HG02852 (cell line): ENCODE measurements at regions not wholly inside any gene's neighbourhood (a gene's known extent, or its start where the extent isn't known, plus 50 kb on each side); places are given as distances from the start of the nearest gene placed in this dataset.

Experiments used
- ATAC-seq: cut with Tn5 transposase; IDR thresholded peaks from one replicate; pipeline ENCODE4 v1.9.1; 2021; ENCODE audit warnings: mild to moderate bottlenecking, moderate library complexity; ENCODE audit not compliant: unreplicated experiment

DNA sequence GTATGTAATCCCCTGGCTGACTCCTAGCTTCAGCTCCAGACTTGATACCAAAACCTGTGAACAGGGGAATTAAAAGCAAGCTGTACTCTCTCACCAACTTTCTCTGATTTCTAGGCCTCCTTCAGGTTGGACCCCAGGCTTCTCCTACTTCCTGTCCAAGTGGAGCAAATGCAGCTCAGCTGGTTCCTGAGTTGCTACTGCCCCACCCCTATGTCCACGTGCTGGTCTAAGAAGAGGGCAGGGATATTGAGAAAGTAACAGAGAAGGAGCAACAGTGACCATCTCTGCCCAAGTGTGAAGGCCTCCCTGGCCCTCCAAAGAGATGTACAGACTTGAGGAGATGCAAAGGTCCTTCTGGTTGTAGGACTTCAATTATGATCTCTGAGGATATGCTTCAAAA lies 188.3 kb upstream of the MCHR2 start:
- no peak for ATAC-seq

DNA sequence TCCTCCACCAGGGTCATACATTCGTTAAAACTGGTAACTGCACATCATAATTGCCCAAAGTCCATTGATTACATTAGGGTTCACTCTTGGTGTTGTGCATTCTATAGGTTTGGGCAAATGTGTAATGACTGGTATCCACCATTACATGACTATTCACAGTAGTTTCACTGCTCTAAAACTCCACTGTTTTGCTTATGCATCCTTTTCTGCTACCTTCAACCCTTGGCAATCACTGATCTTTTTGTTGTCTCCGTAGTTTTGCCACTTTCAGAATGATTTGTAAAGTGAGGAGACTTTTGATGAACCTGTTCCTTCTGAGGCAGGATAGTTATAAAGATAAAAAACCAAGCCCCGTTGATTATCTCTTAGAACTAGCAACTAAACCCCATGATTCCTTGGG lies 187.3 kb upstream of the MCHR2 start:
- no peak for ATAC-seq

DNA sequence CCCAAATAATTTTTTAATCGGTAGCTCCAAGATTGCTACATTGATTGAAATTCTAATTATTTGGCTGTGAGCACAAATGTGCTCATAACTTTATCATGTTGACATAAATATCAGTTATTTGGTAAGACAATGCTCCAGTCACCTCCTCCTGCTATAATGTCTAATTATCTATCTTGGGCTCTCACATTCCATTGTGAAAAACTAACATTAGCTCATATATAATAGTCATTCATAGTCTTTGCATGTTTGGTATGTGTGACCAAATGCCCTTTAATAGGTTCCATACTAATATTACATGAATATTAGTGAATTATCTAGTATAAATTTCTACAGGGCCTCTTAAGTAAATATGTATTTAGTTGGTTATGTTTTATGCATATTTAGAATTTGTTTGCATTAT lies 185.6 kb upstream of the MCHR2 start:
- no peak for ATAC-seq

DNA sequence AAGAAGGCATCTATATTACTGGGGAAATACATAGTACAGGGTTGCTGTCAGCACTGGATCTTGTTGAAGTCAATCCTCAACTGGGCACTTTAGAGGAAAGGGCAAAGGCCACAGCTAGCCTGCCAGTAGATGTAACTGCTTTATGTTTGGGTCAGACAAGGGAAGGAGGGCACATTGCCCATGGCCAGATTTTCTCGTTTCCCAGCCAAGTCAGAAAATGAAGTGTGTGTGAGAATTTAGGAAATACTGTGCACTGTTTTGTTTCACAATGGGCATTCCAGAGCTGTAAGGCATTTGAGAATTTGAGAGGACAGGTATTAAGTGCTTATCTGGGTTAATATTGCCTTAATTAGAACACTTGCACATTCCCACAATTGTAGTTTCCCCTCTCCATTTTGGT lies 183.9 kb upstream of the MCHR2 start:
- ATAC-seq: no peak

DNA sequence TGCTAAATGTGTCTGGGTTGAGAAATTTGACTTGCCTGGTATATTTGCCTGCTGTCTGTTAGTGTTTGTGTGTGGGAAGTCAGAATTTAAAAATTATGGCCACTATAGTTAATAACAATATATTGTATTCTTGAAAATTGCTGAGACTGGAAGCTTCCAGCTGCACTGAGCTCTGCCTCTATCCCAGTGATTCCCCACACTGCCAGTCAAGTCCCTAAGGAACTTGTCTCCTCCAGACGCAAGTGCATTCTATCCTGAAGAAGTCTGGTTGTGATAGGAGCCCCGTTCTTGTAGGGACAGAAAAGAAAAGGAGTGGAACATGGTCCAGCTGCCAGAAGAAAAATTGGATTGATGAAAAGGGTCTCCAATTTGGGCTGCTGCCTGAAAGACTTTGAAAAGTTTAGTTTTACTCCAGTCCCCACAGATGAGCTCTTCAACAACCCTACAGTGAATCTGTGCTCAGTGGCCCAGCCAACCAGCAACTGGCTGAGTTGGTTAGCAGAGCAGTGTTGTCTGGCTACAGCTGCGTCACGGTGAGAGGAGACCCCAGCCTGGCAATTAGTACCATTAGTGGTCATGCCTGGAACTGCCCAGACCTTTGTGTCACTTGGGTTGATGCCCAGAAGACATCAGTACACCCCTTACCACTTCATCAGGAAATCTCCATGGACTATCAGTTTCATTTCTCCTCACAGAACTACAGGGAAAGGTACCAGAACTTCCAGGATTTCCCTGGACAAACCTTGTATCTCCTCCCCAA lies 183.1 kb upstream of the MCHR2 start:
- no peak for ATAC-seq

DNA sequence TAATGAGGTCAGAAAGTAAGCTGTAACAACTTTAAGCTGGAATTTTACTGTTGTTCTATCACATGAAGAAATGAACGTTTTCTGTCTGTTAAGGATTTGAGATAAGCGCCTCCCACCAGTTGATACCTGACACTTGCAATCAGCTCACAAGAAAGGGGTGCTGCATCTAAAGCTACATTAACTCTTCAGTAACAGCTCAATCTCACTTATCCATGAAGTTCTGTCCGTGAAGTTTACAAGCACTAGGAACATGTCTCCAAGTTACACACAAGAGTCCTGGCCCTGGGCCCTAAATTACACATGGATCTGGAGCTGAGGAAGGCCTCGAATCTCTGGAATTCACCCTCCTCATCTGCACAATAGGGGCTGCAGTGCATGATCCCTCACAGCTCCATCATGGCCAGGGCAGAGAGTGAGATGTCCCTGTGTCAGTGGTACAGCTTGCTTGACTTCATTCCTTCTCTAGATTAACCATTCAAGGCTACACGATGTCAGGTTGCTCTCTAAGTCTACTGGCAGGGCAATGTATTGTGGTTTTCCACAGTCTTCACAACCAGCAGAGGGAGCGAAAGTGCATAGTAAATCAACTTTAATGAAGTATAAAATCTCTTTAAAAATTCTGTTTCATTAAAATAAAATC lies 182.4 kb upstream of the MCHR2 start:
- ATAC-seq: no peak

DNA sequence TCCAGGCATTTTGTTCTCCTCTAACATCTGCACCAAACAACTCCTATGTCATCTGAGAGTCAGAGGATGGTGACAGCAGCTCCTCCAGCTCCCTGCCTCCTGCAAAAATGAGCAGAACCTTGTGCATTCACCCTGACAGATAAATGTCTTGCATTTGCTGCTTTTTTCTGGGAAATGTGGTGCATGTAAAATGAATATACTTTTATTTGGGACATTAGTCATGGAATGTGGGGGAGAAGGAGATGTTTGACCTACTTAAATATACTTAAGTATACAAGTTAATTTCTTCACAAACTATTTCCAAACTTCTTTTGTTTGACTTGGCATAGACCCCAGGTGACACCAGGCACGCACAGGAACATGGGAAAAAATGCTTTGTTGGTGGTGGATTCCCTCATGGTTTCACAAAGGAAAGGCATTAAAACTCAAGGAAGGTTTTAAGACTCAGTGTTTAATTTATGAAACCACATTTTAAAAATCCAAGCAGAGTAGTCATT lies 181.8 kb upstream of the MCHR2 start:
- no peak for ATAC-seq

DNA sequence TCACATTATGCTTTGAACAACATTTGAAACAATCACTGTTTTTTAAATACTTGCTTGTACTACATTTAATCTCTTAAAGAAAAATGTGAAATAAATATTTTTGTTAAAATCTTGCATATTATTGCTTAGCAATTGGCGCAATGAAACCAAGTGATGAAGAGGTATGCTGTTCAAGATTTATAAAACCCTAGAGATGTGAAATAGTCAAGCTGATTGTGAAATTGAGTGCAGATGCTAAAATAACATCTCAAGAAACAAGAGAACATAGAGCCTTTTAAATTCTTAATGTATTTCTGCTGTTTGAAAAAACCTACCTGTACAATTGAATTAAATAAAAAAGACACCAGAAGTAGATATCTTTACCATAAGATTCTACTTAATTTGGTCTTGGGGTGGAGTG lies 179.2 kb upstream of the MCHR2 start:
- ATAC-seq: no peak

DNA sequence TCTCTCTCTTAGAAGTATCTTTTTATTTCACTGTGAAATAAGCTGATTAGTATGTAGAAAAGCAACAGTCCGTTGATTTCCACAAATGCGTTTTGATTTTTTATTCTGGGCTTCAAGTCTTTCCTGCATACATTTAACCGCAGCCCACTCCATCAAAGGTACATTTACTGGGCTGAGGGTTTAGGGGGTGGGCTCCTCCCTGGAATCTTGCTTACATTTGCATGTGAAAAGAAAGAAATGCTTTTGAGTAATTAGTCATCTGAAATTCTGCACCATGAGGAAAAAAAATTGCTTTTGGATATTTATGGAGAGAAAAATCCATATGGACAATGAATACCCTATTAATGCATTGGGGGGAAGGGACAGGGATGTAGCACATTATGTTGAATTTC lies 178.3 kb upstream of the MCHR2 start:
- no peak for ATAC-seq

DNA sequence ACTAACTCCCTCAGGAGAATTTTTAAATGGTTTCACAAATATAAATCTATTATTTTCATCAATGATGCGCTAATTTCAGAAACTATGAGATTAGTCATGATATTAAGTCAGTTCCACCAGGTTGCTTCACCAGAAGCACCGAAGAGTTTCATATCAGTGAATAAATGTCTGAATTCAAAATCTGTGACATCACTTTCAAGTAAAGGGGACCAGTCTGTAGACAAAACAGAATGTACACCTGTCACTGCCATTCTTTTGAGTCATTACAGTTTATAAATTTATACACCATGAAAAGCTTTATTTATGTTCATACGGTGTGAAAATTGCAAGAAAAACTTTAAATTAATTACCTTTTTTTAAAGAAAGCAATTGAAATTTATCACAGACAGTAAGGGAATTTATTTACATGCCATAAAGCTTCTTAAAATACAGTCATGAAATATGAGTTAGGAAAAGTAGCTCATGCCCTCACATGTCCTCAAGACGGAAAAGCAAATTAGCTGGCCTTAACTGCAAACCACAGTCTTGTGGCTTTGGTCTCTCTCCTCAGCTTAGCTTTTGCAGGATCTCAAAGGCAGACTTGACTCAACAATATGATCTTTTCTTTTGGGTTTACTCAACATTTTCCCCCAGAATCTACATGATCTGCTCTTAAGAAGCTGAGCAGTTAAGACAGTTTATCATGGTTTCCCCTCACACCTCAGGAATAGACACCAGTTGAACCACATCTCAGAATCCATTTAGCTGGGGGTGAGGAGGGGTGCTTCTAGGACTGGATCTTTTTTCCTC lies 177.7 kb upstream of the MCHR2 start:
- peak; percentile 89 for ATAC-seq

DNA sequence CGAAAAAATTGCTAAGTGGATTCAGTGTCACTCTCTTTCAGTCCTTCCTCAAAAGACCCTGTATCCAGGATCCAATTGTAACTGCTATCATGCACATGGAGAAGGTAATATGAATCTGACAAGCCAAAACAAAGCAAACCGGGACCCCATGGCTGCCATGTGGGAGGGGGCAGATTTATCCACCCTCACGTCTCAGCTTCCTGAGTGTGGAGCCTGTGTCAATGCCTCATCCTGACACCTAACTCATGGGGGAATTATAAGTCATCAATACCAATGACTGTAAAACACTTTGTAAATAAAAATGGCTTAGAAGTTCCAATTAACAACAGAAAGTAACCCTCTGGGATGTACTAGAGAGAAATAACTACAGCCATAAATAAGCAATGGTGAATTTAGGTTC lies 174.1 kb upstream of the MCHR2 start:
- no peak for ATAC-seq

DNA sequence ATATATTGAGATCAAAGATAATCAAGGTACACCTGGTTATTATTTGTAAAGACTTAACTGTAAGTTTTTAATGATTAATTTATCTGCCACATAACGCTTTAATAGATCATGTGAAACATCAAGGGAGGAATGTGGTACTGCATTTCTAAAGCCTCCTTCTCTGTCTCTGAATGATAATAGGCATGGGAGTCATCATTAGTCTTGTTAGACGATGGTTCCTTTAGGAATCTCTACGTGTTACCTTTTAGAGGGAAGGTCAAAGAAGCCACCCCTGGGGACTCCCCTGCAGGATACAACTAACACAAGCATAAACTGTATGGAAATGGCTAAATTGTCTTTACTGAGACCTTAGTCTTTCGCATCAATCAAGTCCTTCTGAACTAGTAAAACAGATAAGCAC lies 173.6 kb upstream of the MCHR2 start:
- ATAC-seq: no peak

DNA sequence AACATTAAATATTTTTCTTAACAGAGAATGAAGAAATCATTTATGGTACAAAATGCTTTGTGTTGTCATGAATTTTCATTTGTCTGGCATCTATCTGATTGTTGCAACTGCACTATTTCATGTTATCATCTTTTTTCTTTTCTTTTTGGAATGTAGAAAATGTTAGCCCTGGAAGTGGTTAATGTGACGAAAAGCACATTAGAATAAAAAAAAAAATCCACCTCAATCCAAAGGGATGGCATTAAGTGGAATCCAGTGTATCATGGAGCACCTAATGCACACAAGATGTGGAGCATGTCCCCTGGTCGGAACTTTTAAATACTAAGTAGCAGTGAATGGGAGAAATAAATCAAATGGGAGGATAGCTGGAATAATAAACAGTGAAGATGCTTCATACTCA lies 172.9 kb upstream of the MCHR2 start:
- no peak for ATAC-seq

DNA sequence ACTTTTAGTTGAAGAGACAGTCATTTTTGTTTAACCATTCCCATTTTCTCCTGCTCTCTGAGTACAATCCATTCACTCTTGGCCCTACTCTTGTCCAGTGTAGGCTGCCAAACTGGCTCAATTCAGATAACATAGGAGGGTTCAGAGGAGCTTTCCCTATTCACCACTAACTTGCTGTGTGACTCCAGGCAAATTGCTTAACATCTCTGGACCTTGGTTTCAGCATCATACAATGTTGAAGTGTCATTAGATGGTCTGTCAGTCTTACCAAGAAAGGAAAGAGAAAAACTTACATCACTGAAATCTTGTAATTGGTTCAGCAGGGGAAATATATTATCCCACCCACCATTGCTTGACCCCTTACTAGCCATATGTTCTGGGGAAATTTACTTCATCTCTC lies 171.4 kb upstream of the MCHR2 start:
- no peak for ATAC-seq

DNA sequence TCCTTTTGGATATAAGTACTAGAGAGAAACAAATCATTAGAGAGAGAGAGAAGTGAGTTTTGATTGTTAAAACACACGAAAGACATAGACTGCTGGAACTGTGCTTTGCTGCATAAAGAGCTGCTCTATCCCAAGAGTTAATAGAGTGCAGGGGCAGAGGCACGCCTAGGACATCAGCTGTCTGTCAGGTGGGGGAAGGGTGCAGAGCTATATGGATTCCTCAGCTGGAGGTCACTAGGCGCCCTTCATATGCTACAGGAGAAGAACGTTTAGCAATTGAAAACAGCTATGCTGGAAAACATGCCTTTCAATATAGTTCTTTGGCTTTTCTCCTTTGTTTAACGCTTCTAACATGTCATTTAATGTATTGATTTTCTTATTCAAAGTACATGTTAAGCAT lies 169.0 kb upstream of the MCHR2 start:
- no peak for ATAC-seq

DNA sequence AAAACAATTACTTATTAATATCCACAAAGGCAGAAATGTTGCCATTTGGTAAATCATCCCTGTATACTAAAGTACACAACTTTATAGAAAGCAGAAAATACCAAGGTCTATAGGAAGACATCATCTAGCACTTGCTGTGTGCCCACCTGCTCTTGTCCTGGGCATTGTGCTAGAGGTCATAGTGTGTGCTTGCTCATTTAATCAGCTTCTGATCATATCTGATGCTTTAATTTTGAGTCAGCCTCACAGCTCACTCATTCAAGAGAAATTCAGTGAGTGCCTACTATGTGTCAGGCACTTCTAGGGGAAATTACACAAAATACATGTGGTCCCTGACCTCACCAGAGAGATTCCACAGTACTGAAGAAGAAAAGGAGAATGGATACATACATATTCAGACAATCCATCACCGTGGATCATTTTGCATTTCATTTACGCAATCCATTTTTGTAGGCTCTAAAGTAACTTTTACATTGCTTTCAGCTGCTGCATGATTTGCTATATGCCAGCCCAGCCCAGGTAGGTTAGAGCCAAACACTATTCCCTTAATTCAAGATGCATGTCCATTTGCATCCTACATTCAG lies 167.9 kb upstream of the MCHR2 start:
- no peak for ATAC-seq

DNA sequence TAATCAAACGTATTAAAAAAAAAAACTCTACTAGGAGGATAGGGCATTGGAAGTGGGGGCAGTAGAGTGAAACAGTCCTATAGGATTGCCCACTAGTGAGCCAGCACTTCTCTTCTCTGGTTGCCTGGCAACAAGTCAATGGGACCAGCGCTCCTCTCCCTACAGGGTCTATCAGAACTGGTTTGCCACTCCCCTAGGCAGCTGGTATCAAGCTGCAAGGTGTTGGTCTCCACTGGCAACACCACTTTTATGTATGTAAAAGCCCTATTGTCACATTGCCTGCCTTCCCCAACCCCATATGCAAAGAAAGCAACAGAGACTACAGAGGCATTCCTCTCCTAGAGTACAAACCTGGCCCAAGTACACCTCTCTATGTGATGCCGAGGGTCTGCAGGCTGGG lies 166.9 kb upstream of the MCHR2 start:
- no peak for ATAC-seq

DNA sequence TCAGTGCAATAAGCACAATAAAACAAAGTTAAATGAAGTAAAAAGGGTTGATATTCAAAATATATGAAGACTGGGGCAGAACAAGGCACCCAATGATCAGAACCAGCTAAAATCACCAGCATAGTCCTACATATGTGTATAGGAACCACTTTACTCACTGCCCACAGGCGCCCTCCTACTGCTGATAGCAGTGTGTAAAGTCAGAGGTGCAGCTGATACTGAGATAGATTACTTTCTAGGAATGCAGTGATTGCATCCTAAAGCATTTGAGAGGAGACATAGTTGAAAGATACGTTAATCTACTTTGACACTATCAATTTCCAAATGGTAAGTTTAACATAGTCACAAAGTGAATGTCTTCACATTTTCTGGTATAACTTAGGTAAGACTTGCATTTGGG lies 161.1 kb upstream of the MCHR2 start:
- no peak for ATAC-seq

DNA sequence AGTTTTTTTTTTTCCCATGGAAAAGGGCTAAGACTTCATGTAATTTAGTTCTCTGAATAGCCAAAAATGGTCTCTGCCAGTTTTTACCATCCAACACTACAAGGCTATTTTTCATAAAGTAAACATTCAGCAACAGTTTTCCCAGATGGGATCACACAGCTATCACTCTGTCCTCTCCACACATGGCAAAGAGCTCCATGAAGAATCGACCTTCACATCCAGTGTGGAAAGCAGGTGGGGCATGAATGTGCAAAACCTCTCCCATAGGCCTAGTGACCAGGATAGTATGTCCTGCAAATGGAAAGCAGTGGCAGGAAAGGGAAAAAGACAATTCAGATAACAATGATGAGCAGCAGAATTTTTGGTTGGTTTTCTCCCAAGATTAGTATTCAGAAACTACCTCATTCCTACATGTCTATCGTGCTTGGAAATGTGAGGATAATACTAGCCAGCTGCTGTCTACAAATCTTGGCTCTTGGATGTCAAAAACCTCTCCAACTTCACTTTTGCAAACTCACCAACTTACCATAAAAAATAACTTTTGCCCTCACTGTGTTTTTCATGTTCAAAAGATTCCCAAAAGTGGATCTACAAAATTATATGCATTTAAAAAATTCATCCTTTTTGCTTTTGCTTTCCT lies 159.7 kb upstream of the MCHR2 start:
- ATAC-seq: no peak

DNA sequence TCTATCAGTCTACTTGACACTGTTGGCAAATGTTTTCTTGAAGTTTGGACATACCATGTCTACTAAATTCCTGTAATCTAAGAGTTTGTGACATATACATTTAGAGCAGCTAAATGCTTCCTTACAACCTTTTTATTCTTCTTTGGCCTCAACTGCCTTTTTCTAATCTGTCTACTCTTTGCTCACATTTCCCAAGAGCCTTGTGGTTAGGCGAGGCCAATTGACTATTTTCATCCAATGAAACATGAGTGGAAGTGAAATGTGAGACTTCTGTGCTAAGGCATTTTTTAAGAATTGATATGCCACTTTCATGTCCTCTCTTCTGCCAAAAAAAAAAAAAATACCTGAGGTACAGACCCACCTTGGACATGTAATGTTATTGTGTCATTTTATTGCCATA lies 158.2 kb upstream of the MCHR2 start:
- ATAC-seq: no peak

DNA sequence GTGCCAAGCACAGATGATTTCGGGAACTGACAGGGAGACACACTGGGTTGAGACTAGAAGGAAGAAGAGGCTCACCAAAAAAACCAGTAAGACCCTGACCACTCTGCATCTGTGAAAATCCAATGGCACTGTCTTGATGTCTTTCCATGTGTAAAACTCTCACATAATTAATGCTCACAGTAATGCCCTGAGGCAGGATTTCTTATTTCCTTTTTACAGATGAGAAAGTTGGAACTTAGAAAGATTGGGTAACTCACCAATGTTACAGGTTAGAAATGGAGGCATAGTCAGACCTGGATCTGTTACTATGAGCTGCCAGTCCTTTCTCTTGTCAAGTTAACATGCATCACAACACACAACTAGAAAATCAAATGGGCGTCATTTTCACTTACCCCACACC lies 151.0 kb upstream of the MCHR2 start:
- no peak for ATAC-seq
